DOHH2 (cell line): ENCODE measurements at regions not wholly inside any gene's neighbourhood (a gene's known extent, or its start where the extent isn't known, plus 50 kb on each side); places are given as distances from the start of the nearest gene placed in this dataset.

Experiments
- CTCF ChIP-seq: fragments of 200-600 bp; sonication (generic); IDR thresholded peaks from one replicate; pipeline ENCODE4 v1.5.1; 2014; ENCODE audit warnings: antibody characterized with exemption, mild to moderate bottlenecking, low read depth, low read length; ENCODE audit not compliant: poor library complexity, severe bottlenecking
- EZH2phosphoT487 ChIP-seq: fragments of 200-600 bp; sonication (generic); IDR thresholded peaks from 2 replicates; pipeline ENCODE4 v1.6.1; 2017; ENCODE audit warnings: borderline replicate concordance, mild to moderate bottlenecking, antibody characterized with exemption, low read length, moderate library complexity, mixed read lengths

- TF ChIP-seq CTCF (no peak), EZH2phosphoT487 (no peak)
These were observed 1350.4 kb downstream of the AMY1C start for GRCh38 chr1:105100102-105100501.
